GM18870 (cell line): ENCODE measurements at regions not wholly inside any gene's neighbourhood (a gene's known extent, or its start where the extent isn't known, plus 50 kb on each side); places are given as distances from the start of the nearest gene placed in this dataset.

Source experiments
- ATAC-seq: cut with Tn5 transposase; IDR thresholded peaks from one replicate; pipeline ENCODE4 v1.9.1; 2021; ENCODE audit warnings: moderate library complexity; ENCODE audit not compliant: unreplicated experiment

- ATAC-seq = no peak
Observed at GRCh38 chr18:70489986-70490933, 201.4 kb downstream of the SOCS6 start.

- no peak for ATAC-seq
Observed at GRCh38 chr18:70489571-70489970, 200.7 kb downstream of the SOCS6 start.

- no peak for ATAC-seq
Observed at GRCh38 chr18:70469916-70470315, 181.1 kb downstream of the SOCS6 start.

GRCh38 chr18:70468861-70469547 is 180.2 kb downstream of the SOCS6 start:
- ATAC-seq = no peak

GRCh38 chr18:70464343-70465114 is 175.7 kb downstream of the SOCS6 start:
- ATAC-seq = no peak

- ATAC-seq = no peak
Observed at GRCh38 chr18:70463085-70463484, 174.2 kb downstream of the SOCS6 start.

- no peak for ATAC-seq
Observed at GRCh38 chr18:70462078-70462439, 173.2 kb downstream of the SOCS6 start.

- ATAC-seq = no peak
Observed at GRCh38 chr18:70461323-70462077, 172.7 kb downstream of the SOCS6 start.

GRCh38 chr18:70459731-70460130 is 170.9 kb downstream of the SOCS6 start:
- ATAC-seq = no peak

GRCh38 chr18:70459251-70459650 is 170.4 kb downstream of the SOCS6 start:
- ATAC-seq = no peak

- ATAC-seq = no peak
Observed at GRCh38 chr18:70457788-70458187, 168.9 kb downstream of the SOCS6 start.

- ATAC-seq = no peak
Observed at GRCh38 chr18:70457223-70457622, 168.4 kb downstream of the SOCS6 start.

GRCh38 chr18:70456376-70456775 is 167.5 kb downstream of the SOCS6 start:
- no peak for ATAC-seq

GRCh38 chr18:70455731-70456130 is 166.9 kb downstream of the SOCS6 start:
- no peak for ATAC-seq

GRCh38 chr18:70454704-70455322 is 166.0 kb downstream of the SOCS6 start:
- ATAC-seq = peak; percentile 70

GRCh38 chr18:70453058-70453775 is 164.4 kb downstream of the SOCS6 start:
- ATAC-seq = no peak

- no peak for ATAC-seq
Observed at GRCh38 chr18:70452501-70452900, 163.7 kb downstream of the SOCS6 start.

- ATAC-seq = no peak
Observed at GRCh38 chr18:70450426-70451253, 161.8 kb downstream of the SOCS6 start.

GRCh38 chr18:70448588-70448987 is 159.7 kb downstream of the SOCS6 start:
- ATAC-seq = no peak
